Pancreas (tissue), 10 donors: ENCODE measurements at regions not wholly inside any gene's neighbourhood (a gene's known extent, or its start where the extent isn't known, plus 50 kb on each side); places are given as distances from the start of the nearest gene placed in this dataset.
A peak's percentile ranks its signal among the peaks of the same experiment; 100 is the strongest.

ENCODE experiments used
- ATAC-seq, 4 donors: fragments of 200-7000 bp; cut with Tn5 transposase; one replicate each; pipeline versions ENCODE4 v1.8.0 to v1.9.1; 2020; ENCODE audit warnings: mild to moderate bottlenecking in 4 of 4, moderate library complexity in 4 of 4
- DNase-seq, 6 donors: peaks; one replicate each; pipeline ENCODE4 v3.0.0-alpha.2; 2020
- FAIRE-seq: peaks from 2 replicates; lab custom pipeline; 2012; peaks lifted over from hg19 to GRCh38; lab: Jason Lieb, UNC
- H3K27ac ChIP-seq, 4 donors: fragments of 200-600 bp; sonication (generic); 1 replicate in 3 of 4; 2 replicates in 1 of 4; pipeline versions ENCODE4 v1.5.0 to v1.8.0; 2020
- H3K27me3 ChIP-seq, 4 donors: fragments of 200-600 bp; one replicate each; pipeline ENCODE4 v1.8.0; 2021
- H3K36me3 ChIP-seq, 3 donors: fragments of 200-600 bp; sonication (generic) in 1 of 3; one replicate each; pipeline versions ENCODE4 v1.5.0 to v1.8.0; 2020 to 2021
- H3K4me1 ChIP-seq, 3 donors: fragments of 200-600 bp; one replicate each; pipeline ENCODE4 v1.8.0; 2021
- H3K4me3 ChIP-seq, 4 donors: fragments of 200-600 bp; sonication (generic) in 2 of 4; one replicate each; pipeline versions ENCODE4 v1.5.0 to v1.8.0; 2020 to 2021
- H3K9me3 ChIP-seq, 4 donors: fragments of 200-600 bp; one replicate each; pipeline ENCODE4 v1.8.0; 2021
- CTCF ChIP-seq, 4 donors: fragments of 200-600 bp; sonication (generic) in 3 of 4; IDR thresholded peaks; one replicate each; pipeline versions ENCODE4 v1.5.0 to v1.8.0; 2021; ENCODE audit warnings: antibody characterized with exemption in 4 of 4
- WGBS, 2 donors: extraction: QIAGEN DNeasy Blood & Tissue Kit; methylation state at CpG; one replicate each; pipeline ENCODE4 v1.1.7; 2013; 5-methylcytosine and 5-hydroxymethylcytosine counted together
- intact Hi-C, 3 donors: fragments of 100-400 bp; cut with DNase I; formaldehyde crosslinking; loops; one replicate each; pipeline versions ENCODE4 v1.11.1 to v1.14.2; 2022
- donor health status: healthy with polysubstance abuse.
- donor health status: DM: no; HTN: no; CAD: no; lungs with moderate emphysema.
- donor health status: DM: no; HTN: no; CAD: no.
- donor health status: control.
- donor health status: control.
- donor health status: Bipolar disorder and iron deficiency.
- donor health status: DM: yes; HTN: yes; CAD: no.
- donor health status: DM: no; HTN: no; CAD: no.
- donor health status: DM: no; HTN: no; CAD: no.
- donor health status: DM: yes; HTN: yes; CAD: no.

- no peak for ATAC-seq
- intact Hi-C loops, result no loop called here
- WGBS, 2 donors, result 81 to 93% methylated on average over 1 of the region's 1 CpG
Measured at GRCh38 chr2:64289737-64290136, 145.5 kb upstream of the PELI1 start.

GRCh38 chr2:64291181-64291580 lies 147.0 kb upstream of the PELI1 start:
- WGBS, 2 donors, result 92 to 94% methylated on average over 1 of the region's 1 CpG
- TF ChIP-seq CTCF (IDR thresholded peaks at IDR 0.05), result no peak
- no peak for FAIRE-seq
- Histone ChIP-seq H3K4me3 (no peak overlapping the region), H3K27ac (no peak overlapping the region), H3K9me3 (no peaks in the 10 kb centered on the region), H3K36me3 (no peaks in the 10 kb centered on the region), H3K4me1 (no peaks in the 10 kb centered on the region), H3K27me3 (no peaks in the 10 kb centered on the region)
- peak in 1 of 4 donors; percentile 23 for ATAC-seq
- intact Hi-C loops, result no loop called here
- DNase-seq, result no peak

More at GRCh38 chr2:64289737-64290136, 145.5 kb upstream of the PELI1 start:
- Histone ChIP-seq H3K27ac (no peak overlapping the region), H3K4me1 (no peaks in the 10 kb centered on the region), H3K9me3 (no peaks in the 10 kb centered on the region), H3K36me3 (no peaks in the 10 kb centered on the region), H3K4me3 (no peak overlapping the region), H3K27me3 (no peaks in the 10 kb centered on the region)
- TF ChIP-seq CTCF (IDR thresholded peaks at IDR 0.05), result no peak
- DNase-seq (no peak), FAIRE-seq (no peak)

GRCh38 chr2:64295326-64296139 lies 151.3 kb upstream of the PELI1 start:
- no peak overlapping the region for H3K4me3 ChIP-seq
- DNase-seq (no peak), FAIRE-seq (no peak), ATAC-seq (no peak)
- no peaks in the 10 kb centered on the region for H3K36me3 ChIP-seq
- TF ChIP-seq CTCF (IDR thresholded peaks at IDR 0.05), result no peak
- H3K27me3 ChIP-seq, result no peaks in the 10 kb centered on the region
- H3K4me1 ChIP-seq, result no peaks in the 10 kb centered on the region
- intact Hi-C loops, result no loop called here
- no peak overlapping the region for H3K27ac ChIP-seq
- WGBS, 2 donors, result 71 to 82% methylated on average over 5 of the region's 5 CpGs
- H3K9me3 ChIP-seq, result no peaks in the 10 kb centered on the region

- no peak for FAIRE-seq
- Histone ChIP-seq H3K27ac (no peak overlapping the region), H3K4me1 (no peaks in the 10 kb centered on the region), H3K4me3 (no peak overlapping the region), H3K27me3 (no peaks in the 10 kb centered on the region), H3K9me3 (no peaks in the 10 kb centered on the region), H3K36me3 (no peaks in the 10 kb centered on the region)
- no peak for TF ChIP-seq CTCF (IDR thresholded peaks at IDR 0.05)
- DNase-seq, result no peak
- 61% methylated on average over 4 of the region's 4 CpGs for WGBS, 2 donors
- intact Hi-C loops, result no loop called here
- peak in 1 of 4 donors; percentile 27 for ATAC-seq
Measured at GRCh38 chr2:64296140-64296480, 151.9 kb upstream of the PELI1 start.

GRCh38 chr2:64296695-64297346 lies 152.6 kb upstream of the PELI1 start:
- no peak for TF ChIP-seq CTCF (IDR thresholded peaks at IDR 0.05)
- H3K27me3 ChIP-seq, result no peaks in the 10 kb centered on the region
- WGBS, 2 donors, result 54 to 58% methylated on average over 8 of the region's 8 CpGs
- H3K27ac ChIP-seq, result no peak overlapping the region
- H3K4me1 ChIP-seq, result no peaks in the 10 kb centered on the region
- no peak for ATAC-seq
- no peaks in the 10 kb centered on the region for H3K9me3 ChIP-seq
- H3K36me3 ChIP-seq, result no peaks in the 10 kb centered on the region
- FAIRE-seq, result no peak
- intact Hi-C loops, result no loop called here
- DNase-seq, result no peak
- H3K4me3 ChIP-seq, result no peak overlapping the region
